NCI-H128 (cell line): ENCODE measurements at regions not wholly inside any gene's neighbourhood (a gene's known extent, or its start where the extent isn't known, plus 50 kb on each side); places are given as distances from the start of the nearest gene placed in this dataset.

Experiments used
- DNase-seq: peaks from one replicate; lab custom pipeline; 2025; ENCODE audit not compliant: unreplicated experiment; lab: John Stamatoyannopoulos, UW

GRCh38 chr7:24192053-24192452 lies 91.9 kb upstream of the NPY start:
- DNase-seq = no peak

- no peak for DNase-seq
Measured at GRCh38 chr7:24192691-24193090, 91.3 kb upstream of the NPY start.

GRCh38 chr7:24197852-24198251 lies 86.1 kb upstream of the NPY start:
- no peak for DNase-seq

GRCh38 chr7:24199978-24200377 lies 84.0 kb upstream of the NPY start:
- DNase-seq = no peak

- no peak for DNase-seq
Measured at GRCh38 chr7:24200407-24200966, 83.5 kb upstream of the NPY start.

- no peak for DNase-seq
Measured at GRCh38 chr7:24201226-24201625, 82.8 kb upstream of the NPY start.

- no peak for DNase-seq
Measured at GRCh38 chr7:24212073-24212472, 71.9 kb upstream of the NPY start.

GRCh38 chr7:24213311-24213710 lies 70.7 kb upstream of the NPY start:
- peak; percentile 18 for DNase-seq

GRCh38 chr7:24214670-24215069 lies 69.3 kb upstream of the NPY start:
- no peak for DNase-seq

GRCh38 chr7:24216576-24217125 lies 67.3 kb upstream of the NPY start:
- no peak for DNase-seq

GRCh38 chr7:24221500-24221899 lies 62.5 kb upstream of the NPY start:
- no peak for DNase-seq

GRCh38 chr7:24227068-24227467 lies 56.9 kb upstream of the NPY start:
- no peak for DNase-seq

- no peak for DNase-seq
Measured at GRCh38 chr7:24227603-24228359, 56.2 kb upstream of the NPY start.

GRCh38 chr7:24229481-24230226 lies 54.3 kb upstream of the NPY start:
- no peak for DNase-seq

GRCh38 chr7:24231493-24231892 lies 52.5 kb upstream of the NPY start:
- no peak for DNase-seq

GRCh38 chr7:24233386-24233785 lies 50.6 kb upstream of the NPY start:
- DNase-seq = no peak
